OCI-LY3 (cell line): ENCODE measurements at regions not wholly inside any gene's neighbourhood (a gene's known extent, or its start where the extent isn't known, plus 50 kb on each side); places are given as distances from the start of the nearest gene placed in this dataset.

Source experiments
- H2AFZ ChIP-seq: fragments of 200-600, 300-600 bp; shearing (Covaris generic); 2 replicates; pipeline ENCODE4 v1.6.0; 2014; ENCODE audit warnings: antibody characterized with exemption, low read depth, low read length
- H3K27ac ChIP-seq: fragments of 200-600, 300-600 bp; sonication (generic); 2 replicates; pipeline ENCODE4 v1.5.1; 2014; ENCODE audit warnings: mild to moderate bottlenecking, low read length, moderate library complexity, mixed read lengths
- H3K27me3 ChIP-seq: fragments of 200-600, 300-600 bp; sonication (generic); 2 replicates; pipeline ENCODE4 v1.6.1; 2014; ENCODE audit warnings: low read depth, low read length, mixed read lengths
- H3K36me3 ChIP-seq: fragments of 200-600, 300-600 bp; sonication (generic); replicated peaks from 2 replicates; pipeline ENCODE3; 2014; ENCODE audit warnings: low read depth, low read length, mixed read lengths
- H3K4me1 ChIP-seq: fragments of 300-600, 200-600 bp; sonication (generic); 2 replicates; pipeline ENCODE4 v1.6.1; 2014; ENCODE audit warnings: low read length, mixed read lengths
- H3K4me2 ChIP-seq: fragments of 200-600, 300-600 bp; sonication (generic); 2 replicates; pipeline ENCODE4 v1.6.1; 2014; ENCODE audit warnings: low read length, mixed read lengths
- H3K4me3 ChIP-seq: fragments of 300-600, 200-600 bp; sonication (generic); 2 replicates; pipeline ENCODE4 v1.5.1; 2014; ENCODE audit warnings: antibody characterized with exemption, mild to moderate bottlenecking, low read length, moderate library complexity
- H3K79me2 ChIP-seq: fragments of 300-600, 200-600 bp; shearing (Covaris generic); 2 replicates; pipeline ENCODE4 v1.6.1; 2014; ENCODE audit warnings: mild to moderate bottlenecking, low read length, mixed read lengths
- H3K9ac ChIP-seq: fragments of 300-600, 200-600 bp; shearing (Covaris generic); 2 replicates; pipeline ENCODE4 v1.6.0; 2014; ENCODE audit warnings: mild to moderate bottlenecking, low read length, moderate library complexity
- H3K9me3 ChIP-seq: fragments of 200-600, 300-600 bp; shearing (Covaris generic); 2 replicates; pipeline ENCODE4 v1.6.1; 2014; ENCODE audit warnings: low read length, mixed read lengths; ENCODE audit not compliant: insufficient read depth
- H4K20me1 ChIP-seq: fragments of 200-600, 300-600 bp; sonication (generic); 2 replicates; pipeline ENCODE4 v1.6.1; 2016; ENCODE audit warnings: low read length, mixed read lengths; ENCODE audit not compliant: insufficient read depth
- CTCF ChIP-seq: fragments of 200-600, 300-600 bp; sonication (generic); IDR thresholded peaks from 2 replicates; pipeline ENCODE4 v1.5.1; 2014; ENCODE audit warnings: antibody characterized with exemption, low read length, low read depth
- EZH2phosphoT487 ChIP-seq: fragments of 200-600 bp; shearing (Covaris generic); IDR thresholded peaks from 2 replicates; pipeline ENCODE4 v1.6.1; 2018; ENCODE audit warnings: antibody characterized with exemption, mixed run types, low read depth

- no peak overlapping the region for H3K4me3 ChIP-seq
- no peaks in the 10 kb centered on the region for H3K9me3 ChIP-seq
- H3K79me2 ChIP-seq: no peaks in the 10 kb centered on the region
- no peak overlapping the region for H3K27ac ChIP-seq
- H3K9ac ChIP-seq: no peak overlapping the region
- no peaks in the 10 kb centered on the region for H3K36me3 ChIP-seq
- no peak overlapping the region for H3K4me2 ChIP-seq
- H2AFZ ChIP-seq: no peak overlapping the region
- H3K27me3 ChIP-seq: peaks cover 17% of the 10 kb centered on the region
- no peaks in the 10 kb centered on the region for H3K4me1 ChIP-seq
- TF ChIP-seq EZH2phosphoT487 (no peak), CTCF (no peak)
- no peaks in the 10 kb centered on the region for H4K20me1 ChIP-seq
These were observed 81.3 kb upstream of the SOX9 start for GRCh38 chr17:72039490-72039889.

- no peak overlapping the region for H3K9ac ChIP-seq
- H3K27ac ChIP-seq: no peak overlapping the region
- no peak overlapping the region for H3K4me3 ChIP-seq
- H3K4me1 ChIP-seq: no peaks in the 10 kb centered on the region
- no peaks in the 10 kb centered on the region; the same call in 1 of the 2 replicates for H3K27me3 ChIP-seq
- no peaks in the 10 kb centered on the region for H3K79me2 ChIP-seq
- no peak overlapping the region for H2AFZ ChIP-seq
- TF ChIP-seq EZH2phosphoT487 (no peak), CTCF (no peak)
- no peaks in the 10 kb centered on the region for H3K9me3 ChIP-seq
- H4K20me1 ChIP-seq: no peaks in the 10 kb centered on the region
- no peak overlapping the region for H3K4me2 ChIP-seq
- H3K36me3 ChIP-seq: no peaks in the 10 kb centered on the region
These were observed 74.6 kb upstream of the SOX9 start for GRCh38 chr17:72046178-72046577.

GRCh38 chr17:72046643-72047612, 73.9 kb upstream of the SOX9 start:
- Histone ChIP-seq H3K4me1 (no peaks in the 10 kb centered on the region), H3K9me3 (no peaks in the 10 kb centered on the region), H2AFZ (no peak overlapping the region), H3K4me3 (no peak overlapping the region), H3K27me3 (no peaks in the 10 kb centered on the region; the same call in 1 of the 2 replicates), H3K4me2 (no peak overlapping the region), H3K9ac (no peak overlapping the region), H3K27ac (no peak overlapping the region), H3K36me3 (no peaks in the 10 kb centered on the region), H3K79me2 (no peaks in the 10 kb centered on the region), H4K20me1 (no peaks in the 10 kb centered on the region)
- TF ChIP-seq EZH2phosphoT487 (no peak), CTCF (no peak)

GRCh38 chr17:72049914-72050313, 70.9 kb upstream of the SOX9 start:
- Histone ChIP-seq H3K9me3 (no peaks in the 10 kb centered on the region), H3K27ac (no peak overlapping the region), H2AFZ (no peak overlapping the region), H3K9ac (no peak overlapping the region), H3K79me2 (no peaks in the 10 kb centered on the region), H3K36me3 (no peaks in the 10 kb centered on the region), H3K27me3 (no peaks in the 10 kb centered on the region), H3K4me3 (no peak overlapping the region), H3K4me1 (no peaks in the 10 kb centered on the region), H4K20me1 (no peaks in the 10 kb centered on the region), H3K4me2 (no peak overlapping the region)
- no peak for TF ChIP-seq EZH2phosphoT487
- TF ChIP-seq CTCF: no peak
